Activated naive CD8-positive, alpha-beta T cell treated with anti-CD3 and anti-CD28 coated beads, Interleukin-2, amount 50 U/mL, for 24 hours (primary cell): ENCODE measurements at regions not wholly inside any gene's neighbourhood (a gene's known extent, or its start where the extent isn't known, plus 50 kb on each side); places are given as distances from the start of the nearest gene placed in this dataset.

Experiments used
- ATAC-seq: fragments of 150-1000 bp; cut with Tn5 transposase; one replicate; pipeline ENCODE4 v1.10.0; 2021
- DNase-seq: peaks from one replicate; pipeline ENCODE4 v3.0.0; 2021
- H3K27ac Mint-ChIP-seq: one replicate; pipeline ENCODE4 v1.8.0; 2021; ENCODE audit warnings: mild to moderate bottlenecking, mixed read lengths
- H3K27me3 Mint-ChIP-seq: one replicate; pipeline ENCODE4 v1.8.0; 2021; ENCODE audit warnings: mixed read lengths
- H3K36me3 Mint-ChIP-seq: one replicate; pipeline ENCODE4 v1.8.0; 2021; ENCODE audit warnings: low read depth, mixed read lengths
- H3K4me1 Mint-ChIP-seq: one replicate; pipeline ENCODE4 v1.8.0; 2021; ENCODE audit warnings: mixed read lengths
- H3K4me3 Mint-ChIP-seq: one replicate; pipeline ENCODE4 v1.8.0; 2021; ENCODE audit warnings: mild to moderate bottlenecking, moderate library complexity, mixed read lengths
- H3K9me3 Mint-ChIP-seq: one replicate; pipeline ENCODE4 v1.8.0; 2021; ENCODE audit warnings: mixed read lengths

- no peak overlapping the region for H3K4me3 Mint-ChIP-seq
- no peak overlapping the region for H3K27ac Mint-ChIP-seq
- no peaks in the 10 kb centered on the region for H3K4me1 Mint-ChIP-seq
- H3K27me3 Mint-ChIP-seq, result no peaks in the 10 kb centered on the region
- ATAC-seq (no peak), DNase-seq (no peak)
- H3K36me3 Mint-ChIP-seq, result no peaks in the 10 kb centered on the region
- no peaks in the 10 kb centered on the region for H3K9me3 Mint-ChIP-seq
Observed at GRCh38 chr10:20991526-20991925, 94.4 kb upstream of the NEBL start.

GRCh38 chr10:20990604-20991003, 93.5 kb upstream of the NEBL start:
- no peak for DNase-seq
- Mint-ChIP-seq H3K27me3 (no peaks in the 10 kb centered on the region), H3K9me3 (no peaks in the 10 kb centered on the region), H3K4me1 (no peaks in the 10 kb centered on the region), H3K36me3 (no peaks in the 10 kb centered on the region), H3K27ac (no peak overlapping the region), H3K4me3 (no peak overlapping the region)
- no peak for ATAC-seq

- no peaks in the 10 kb centered on the region for H3K27me3 Mint-ChIP-seq
- H3K36me3 Mint-ChIP-seq, result no peaks in the 10 kb centered on the region
- no peak overlapping the region for H3K27ac Mint-ChIP-seq
- no peaks in the 10 kb centered on the region for H3K4me1 Mint-ChIP-seq
- DNase-seq (no peak), ATAC-seq (no peak)
- no peak overlapping the region for H3K4me3 Mint-ChIP-seq
- no peaks in the 10 kb centered on the region for H3K9me3 Mint-ChIP-seq
Observed at GRCh38 chr10:20988357-20988983, 91.4 kb upstream of the NEBL start.

DNA sequence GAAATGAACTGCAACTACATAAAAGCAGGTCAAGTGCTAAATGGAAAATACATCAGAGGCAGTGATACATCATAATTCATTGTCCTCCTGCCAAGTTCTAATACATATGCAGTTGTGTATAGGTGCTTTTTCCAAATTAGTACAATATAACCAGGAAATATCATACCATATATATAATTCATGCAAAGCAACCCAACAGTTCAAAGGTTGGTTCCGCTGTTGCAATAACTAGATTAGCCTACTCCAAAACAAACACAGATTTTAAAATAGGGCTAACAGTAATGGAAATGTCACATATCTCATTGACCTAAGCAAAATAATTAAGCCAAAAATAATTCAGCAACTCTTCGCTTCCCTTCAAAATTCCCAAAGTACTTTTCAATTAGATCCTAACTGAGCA, 88.9 kb upstream of the NEBL start:
- H3K27me3 Mint-ChIP-seq, result no peaks in the 10 kb centered on the region
- no peak overlapping the region for H3K27ac Mint-ChIP-seq
- DNase-seq (no peak), ATAC-seq (no peak)
- no peak overlapping the region for H3K4me3 Mint-ChIP-seq
- no peaks in the 10 kb centered on the region for H3K4me1 Mint-ChIP-seq
- no peaks in the 10 kb centered on the region for H3K36me3 Mint-ChIP-seq
- H3K9me3 Mint-ChIP-seq, result peaks cover 4% of the 10 kb centered on the region

GRCh38 chr10:20984662-20985061, 87.6 kb upstream of the NEBL start:
- Mint-ChIP-seq H3K9me3 (peaks cover 4% of the 10 kb centered on the region), H3K27me3 (no peaks in the 10 kb centered on the region)

GRCh38 chr10:20981419-20981953, 84.4 kb upstream of the NEBL start:
- Mint-ChIP-seq H3K27me3 (no peaks in the 10 kb centered on the region), H3K4me1 (no peaks in the 10 kb centered on the region), H3K9me3 (peaks cover 4% of the 10 kb centered on the region), H3K36me3 (no peaks in the 10 kb centered on the region), H3K4me3 (no peak overlapping the region), H3K27ac (no peak overlapping the region)
- DNase-seq, result no peak
- no peak for ATAC-seq

More at GRCh38 chr10:20984662-20985061, 87.6 kb upstream of the NEBL start:
- no peaks in the 10 kb centered on the region for H3K36me3 Mint-ChIP-seq
- DNase-seq (no peak), ATAC-seq (no peak)
- H3K4me1 Mint-ChIP-seq, result no peaks in the 10 kb centered on the region
- no peak overlapping the region for H3K4me3 Mint-ChIP-seq
- no peak overlapping the region for H3K27ac Mint-ChIP-seq

DNA sequence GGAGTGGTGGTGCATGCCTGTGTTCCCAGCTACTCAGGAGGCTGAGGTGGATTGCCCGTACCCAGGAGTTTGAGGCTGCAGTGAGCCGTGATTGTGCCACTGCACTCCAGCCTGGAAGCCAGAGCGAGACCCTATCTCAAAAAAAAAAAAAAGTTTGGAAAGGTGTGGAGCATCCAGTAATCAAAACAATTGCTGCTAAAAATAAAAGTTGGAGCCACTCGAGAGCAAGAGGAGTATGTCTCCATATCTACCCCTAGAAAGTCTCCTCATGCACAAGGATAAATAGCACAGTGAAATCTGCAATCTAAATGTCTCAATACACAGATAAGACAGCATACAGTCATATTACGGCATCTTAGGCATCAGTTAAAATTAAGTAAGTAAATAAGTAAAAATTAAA, 81.5 kb upstream of the NEBL start:
- Mint-ChIP-seq H3K4me3 (no peak overlapping the region), H3K36me3 (no peaks in the 10 kb centered on the region), H3K27ac (no peak overlapping the region), H3K9me3 (peaks cover 4% of the 10 kb centered on the region), H3K4me1 (no peaks in the 10 kb centered on the region), H3K27me3 (no peaks in the 10 kb centered on the region)
- DNase-seq (no peak), ATAC-seq (no peak)

- H3K4me1 Mint-ChIP-seq, result no peaks in the 10 kb centered on the region
- H3K4me3 Mint-ChIP-seq, result no peak overlapping the region
- H3K36me3 Mint-ChIP-seq, result no peaks in the 10 kb centered on the region
- ATAC-seq (no peak), DNase-seq (no peak)
- H3K27ac Mint-ChIP-seq, result no peak overlapping the region
- peaks cover 4% of the 10 kb centered on the region for H3K9me3 Mint-ChIP-seq
- H3K27me3 Mint-ChIP-seq, result no peaks in the 10 kb centered on the region
Observed at GRCh38 chr10:20977300-20977699, 80.2 kb upstream of the NEBL start.

DNA sequence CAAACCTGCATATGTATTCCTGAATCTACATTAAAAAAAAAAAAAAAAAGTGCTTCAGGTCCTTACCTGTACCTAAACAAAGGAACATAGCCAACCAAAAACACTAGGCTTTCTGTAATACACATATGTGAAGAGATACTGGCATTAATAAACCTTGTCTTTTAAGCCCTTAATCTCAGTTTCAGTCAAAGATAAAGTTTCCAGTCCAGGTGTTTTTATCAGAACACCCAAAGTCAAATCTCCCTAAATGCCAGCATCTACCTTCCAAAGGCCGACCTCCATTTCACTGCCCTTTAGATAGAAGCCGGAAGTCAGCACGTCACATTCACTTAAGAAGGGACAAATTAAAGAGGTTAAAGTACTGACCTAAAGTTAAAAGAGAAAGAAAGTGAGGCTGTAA, 79.8 kb upstream of the NEBL start:
- no peaks in the 10 kb centered on the region for H3K36me3 Mint-ChIP-seq
- H3K27ac Mint-ChIP-seq, result no peak overlapping the region
- ATAC-seq (no peak), DNase-seq (no peak)
- no peaks in the 10 kb centered on the region for H3K27me3 Mint-ChIP-seq
- no peaks in the 10 kb centered on the region for H3K4me1 Mint-ChIP-seq
- H3K9me3 Mint-ChIP-seq, result peaks cover 3% of the 10 kb centered on the region
- no peak overlapping the region for H3K4me3 Mint-ChIP-seq

GRCh38 chr10:20976390-20976789, 79.3 kb upstream of the NEBL start:
- ATAC-seq (no peak), DNase-seq (no peak)
- no peaks in the 10 kb centered on the region for H3K36me3 Mint-ChIP-seq
- H3K4me1 Mint-ChIP-seq, result no peaks in the 10 kb centered on the region
- H3K9me3 Mint-ChIP-seq, result no peaks in the 10 kb centered on the region
- no peak overlapping the region for H3K27ac Mint-ChIP-seq
- no peak overlapping the region for H3K4me3 Mint-ChIP-seq
- H3K27me3 Mint-ChIP-seq, result no peaks in the 10 kb centered on the region

- no peaks in the 10 kb centered on the region for H3K27me3 Mint-ChIP-seq
- H3K4me3 Mint-ChIP-seq, result no peak overlapping the region
- no peaks in the 10 kb centered on the region for H3K36me3 Mint-ChIP-seq
- no peak overlapping the region for H3K27ac Mint-ChIP-seq
- no peaks in the 10 kb centered on the region for H3K4me1 Mint-ChIP-seq
- ATAC-seq, result no peak
- no peak for DNase-seq
- no peaks in the 10 kb centered on the region for H3K9me3 Mint-ChIP-seq
Observed at GRCh38 chr10:20975236-20975635, 78.1 kb upstream of the NEBL start.

DNA sequence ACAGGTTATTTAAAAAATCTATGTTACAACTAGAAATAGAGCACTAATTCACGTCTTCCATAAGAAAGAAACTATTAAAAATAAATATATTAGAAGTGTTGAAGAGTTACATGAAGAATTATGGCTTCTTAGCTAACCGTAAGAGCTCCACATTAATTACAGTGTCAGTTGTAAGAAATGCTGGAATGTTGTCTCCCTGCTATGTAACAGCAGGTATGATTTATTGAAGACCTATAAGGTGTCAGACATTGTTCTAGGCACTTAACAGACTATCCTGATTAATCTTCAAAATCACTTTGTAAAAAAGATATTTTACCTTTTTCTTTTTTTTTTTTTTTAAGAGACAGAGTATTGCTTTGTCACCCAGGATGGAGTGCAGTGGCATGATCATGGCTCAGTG, 75.8 kb upstream of the NEBL start:
- Mint-ChIP-seq H3K9me3 (no peaks in the 10 kb centered on the region), H3K36me3 (no peaks in the 10 kb centered on the region), H3K4me1 (no peaks in the 10 kb centered on the region), H3K4me3 (no peak overlapping the region), H3K27ac (no peak overlapping the region), H3K27me3 (no peaks in the 10 kb centered on the region)
- ATAC-seq (no peak), DNase-seq (no peak)

- H3K4me1 Mint-ChIP-seq, result no peaks in the 10 kb centered on the region
- no peak overlapping the region for H3K27ac Mint-ChIP-seq
- ATAC-seq, result no peak
- no peak overlapping the region for H3K4me3 Mint-ChIP-seq
- no peak for DNase-seq
- H3K27me3 Mint-ChIP-seq, result no peaks in the 10 kb centered on the region
- no peaks in the 10 kb centered on the region for H3K9me3 Mint-ChIP-seq
- no peaks in the 10 kb centered on the region for H3K36me3 Mint-ChIP-seq
Observed at GRCh38 chr10:20971901-20972300, 74.8 kb upstream of the NEBL start.

GRCh38 chr10:20970708-20971107, 73.6 kb upstream of the NEBL start:
- no peak for ATAC-seq
- H3K4me3 Mint-ChIP-seq, result no peak overlapping the region
- H3K9me3 Mint-ChIP-seq, result no peaks in the 10 kb centered on the region
- H3K27me3 Mint-ChIP-seq, result no peaks in the 10 kb centered on the region
- DNase-seq, result no peak
- no peak overlapping the region for H3K27ac Mint-ChIP-seq
- H3K36me3 Mint-ChIP-seq, result no peaks in the 10 kb centered on the region
- H3K4me1 Mint-ChIP-seq, result no peaks in the 10 kb centered on the region

- Mint-ChIP-seq H3K4me3 (no peak overlapping the region), H3K27me3 (no peaks in the 10 kb centered on the region), H3K27ac (no peak overlapping the region), H3K9me3 (no peaks in the 10 kb centered on the region), H3K36me3 (no peaks in the 10 kb centered on the region), H3K4me1 (no peaks in the 10 kb centered on the region)
- no peak for DNase-seq
- ATAC-seq, result no peak
Observed at GRCh38 chr10:20970044-20970443, 72.9 kb upstream of the NEBL start.

DNA sequence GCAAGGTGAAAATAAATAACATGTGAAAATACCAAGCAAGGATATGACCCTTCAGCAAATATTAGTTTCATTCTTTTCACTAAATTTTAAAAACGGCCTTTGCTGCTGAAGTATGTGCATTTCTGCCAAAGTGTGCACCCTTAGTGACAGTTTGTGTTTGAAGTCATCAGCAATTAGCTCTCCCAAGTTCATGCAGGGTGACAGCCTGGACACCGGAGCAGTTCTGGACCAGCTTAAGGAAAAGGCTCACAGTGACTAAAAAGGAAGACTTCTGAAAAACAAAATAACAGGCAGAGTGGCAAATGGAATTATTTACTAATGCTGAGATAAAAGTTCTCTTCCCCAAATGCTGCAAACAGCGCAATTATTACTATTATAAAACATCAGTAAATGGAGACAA, 69.3 kb upstream of the NEBL start:
- ATAC-seq, result no peak
- Mint-ChIP-seq H3K27ac (no peak overlapping the region), H3K27me3 (no peaks in the 10 kb centered on the region), H3K9me3 (no peaks in the 10 kb centered on the region), H3K4me3 (no peak overlapping the region), H3K36me3 (no peaks in the 10 kb centered on the region), H3K4me1 (no peaks in the 10 kb centered on the region)
- no peak for DNase-seq
